HCT116 (cell line): ENCODE measurements at regions not wholly inside any gene's neighbourhood (a gene's known extent, or its start where the extent isn't known, plus 50 kb on each side); places are given as distances from the start of the nearest gene placed in this dataset.

Experiments
- ATAC-seq: fragments of 200-7000 bp; cut with Tn5 transposase; 2 replicates; pipeline ENCODE4 v1.9.1; 2020; ENCODE audit warnings: mild to moderate bottlenecking, moderate library complexity
- BruUV-seq: library from RNA; stranded (reverse); fragments of 400-500 nt; replicated peaks from 2 replicates; lab custom pipeline; 2021; lab: Mats Ljungman, UMichigan
- CTCF ChIA-PET: fragments of 300-600 bp; sonication (Branson Sonifier 250); formaldehyde crosslinking; loops from one replicate; lab custom pipeline; 2021; ENCODE audit warnings: antibody characterized with exemption; lab: Charles Lee
- POLR2A ChIA-PET: fragments of 300-600, 350-600 bp; sonication (Branson Sonifier 250); formaldehyde crosslinking; loops from one replicate; lab custom pipeline; 2021; ENCODE audit warnings: antibody characterized with exemption; lab: Charles Lee
- RAD21 ChIA-PET, 2 experiments: fragments of 300-600 bp; sonication (Branson Sonifier 250); formaldehyde crosslinking; loops; one replicate each; lab custom pipeline; 2023; ENCODE audit warnings: low total read pairs in 2 of 2; ENCODE audit not compliant: uncharacterized antibody in 2 of 2, unreplicated experiment in 2 of 2, low non-redundant PET in 1 of 2; lab: Charles Lee
- DNase-seq: peaks from one replicate; pipeline ENCODE4 v3.0.0-alpha.2; 2010; ENCODE audit warnings: low read depth, low spot score
- H2AFZ ChIP-seq: fragments of 200-600 bp; shearing (Covaris generic), sonication (generic); 2 replicates; pipeline ENCODE4 v1.6.1; 2017; ENCODE audit warnings: low read depth, mixed run types, mixed read lengths, antibody characterized with exemption, low read length; ENCODE audit not compliant: poor library complexity, severe bottlenecking
- H3K27ac ChIP-seq: 2 replicates; pipeline ENCODE4 v1.5.1; 2012; ENCODE audit warnings: low read depth, low read length
- H3K27me3 ChIP-seq: fragments of 200-600 bp; sonication (generic); 2 replicates; pipeline ENCODE4 v1.6.1; 2016; ENCODE audit warnings: mixed run types, low read length, mixed read lengths; ENCODE audit not compliant: insufficient read depth
- H3K36me3 ChIP-seq, 2 experiments: fragments of 200-500 bp in 1 of 2; fragments of 200-600 bp in 1 of 2; sonication (Bioruptor generic) in 1 of 2; sonication (generic) in 1 of 2; 2 replicates each; pipeline versions ENCODE4 v1.5.1 to v1.6.1; 2014 to 2016; ENCODE audit warnings: low read length in 2 of 2, inconsistent platforms in 1 of 2, mixed read lengths in 1 of 2, mixed run types in 1 of 2; ENCODE audit not compliant: insufficient read depth in 2 of 2, control insufficient read depth in 1 of 2
- H3K4me1 ChIP-seq, 2 experiments: fragments of 200-600 bp in 1 of 2; sonication (generic) in 1 of 2; 2 replicates each; pipeline versions ENCODE4 v1.5.1 to v1.6.1; 2012 to 2017; ENCODE audit warnings: low read length in 2 of 2, inconsistent platforms in 1 of 2, mild to moderate bottlenecking in 1 of 2, mixed read lengths in 1 of 2, mixed run types in 1 of 2, moderate library complexity in 1 of 2; ENCODE audit not compliant: insufficient read depth in 2 of 2, control insufficient read depth in 1 of 2
- H3K4me2 ChIP-seq: fragments of 200-600 bp; sonication (generic); 2 replicates; pipeline ENCODE4 v1.6.1; 2017; ENCODE audit warnings: mixed run types, low read length, mixed read lengths
- H3K4me3 ChIP-seq, 2 experiments: fragments of 200-600 bp in 1 of 2; sonication (generic) in 1 of 2; replicated peaks in 1 of 2; 2 replicates each; pipeline ENCODE4 v1.5.1; 2011 to 2016; ENCODE audit warnings: low read length in 2 of 2, control low read depth in 1 of 2, low read depth in 1 of 2, mild to moderate bottlenecking in 1 of 2, mixed read lengths in 1 of 2, mixed run types in 1 of 2
- H3K79me2 ChIP-seq: fragments of 200-600 bp; sonication (generic); 2 replicates; pipeline ENCODE4 v1.6.1; 2017; ENCODE audit warnings: mild to moderate bottlenecking, mixed run types, low read length, moderate library complexity, mixed read lengths; ENCODE audit not compliant: insufficient read depth
- H3K9ac ChIP-seq: fragments of 200-600 bp; sonication (generic); 2 replicates; pipeline ENCODE4 v1.6.1; 2016; ENCODE audit warnings: low read length, mixed read lengths
- H3K9me2 ChIP-seq: fragments of 200-600 bp; sonication (generic), shearing (Covaris generic); 2 replicates; pipeline ENCODE4 v1.6.1; 2017; ENCODE audit warnings: mixed run types, mild to moderate bottlenecking, moderate library complexity; ENCODE audit not compliant: insufficient read depth
- H3K9me3 ChIP-seq, 2 experiments: fragments of 200-500 bp in 1 of 2; fragments of 200-600 bp in 1 of 2; sonication (Bioruptor generic) in 1 of 2; sonication (generic) in 1 of 2; 2 replicates each; pipeline ENCODE4 v1.6.1; 2014 to 2017; ENCODE audit warnings: low read length in 2 of 2, mixed read lengths in 2 of 2, inconsistent platforms in 1 of 2, low read depth in 1 of 2, mild to moderate bottlenecking in 1 of 2, mixed run types in 1 of 2, moderate library complexity in 1 of 2; ENCODE audit not compliant: control insufficient read depth in 1 of 2, insufficient read depth in 1 of 2
- H4K20me1 ChIP-seq: fragments of 200-600 bp; sonication (generic), shearing (Covaris generic); 2 replicates; pipeline ENCODE4 v1.6.1; 2017; ENCODE audit warnings: mixed run types, mild to moderate bottlenecking, moderate library complexity; ENCODE audit not compliant: insufficient read depth
- CTCF ChIP-seq, 3 experiments: fragments of 200-600 bp in 1 of 3; sonication (generic) in 1 of 3; IDR thresholded peaks in 2 of 3; conservative IDR thresholded peaks in 1 of 3; 2 replicates each; pipeline ENCODE4 v1.5.1; 2012 to 2017; ENCODE audit warnings: low read depth in 2 of 3, low read length in 2 of 3, antibody characterized with exemption in 1 of 3, borderline replicate concordance in 1 of 3, control low read depth in 1 of 3, mild to moderate bottlenecking in 1 of 3, mixed read lengths in 1 of 3, mixed run types in 1 of 3, moderate library complexity in 1 of 3; ENCODE audit not compliant: insufficient read depth in 1 of 3
- EGR1 ChIP-seq: IDR thresholded peaks from 2 replicates; pipeline ENCODE4 v1.6.1; 2012; ENCODE audit warnings: low read depth
- ELF1 ChIP-seq: IDR thresholded peaks from 2 replicates; pipeline ENCODE4 v1.6.1; 2012; ENCODE audit warnings: low read depth, borderline replicate concordance
- EZH2 ChIP-seq: fragments of 200-600 bp; sonication (generic); IDR thresholded peaks from 2 replicates; pipeline ENCODE4 v1.6.1; 2017; ENCODE audit warnings: antibody characterized with exemption, mixed run types
- EZH2phosphoT487 ChIP-seq: fragments of 200-600 bp; IDR thresholded peaks from 2 replicates; pipeline ENCODE4 v1.6.1; 2018; ENCODE audit warnings: antibody characterized with exemption, borderline replicate concordance
- POLR2A ChIP-seq: IDR thresholded peaks from 2 replicates; pipeline ENCODE4 v1.7.0; 2011; ENCODE audit warnings: borderline replicate concordance; ENCODE audit not compliant: insufficient read depth, insufficient read length; ENCODE audit errors: extremely low read depth
- POLR2AphosphoS5 ChIP-seq: IDR thresholded peaks from 2 replicates; pipeline ENCODE4 v1.6.1; 2011; ENCODE audit warnings: mild to moderate bottlenecking, low read depth, low read length, moderate library complexity
- REST ChIP-seq: IDR thresholded peaks from 2 replicates; pipeline ENCODE4 v1.6.1; 2012; ENCODE audit warnings: low read depth
- TCF7L2 ChIP-seq: IDR thresholded peaks from 2 replicates; pipeline ENCODE4 v1.7.0; 2011; ENCODE audit warnings: borderline replicate concordance, inconsistent platforms; ENCODE audit not compliant: insufficient read depth, insufficient read length; ENCODE audit errors: extremely low read depth
- YY1 ChIP-seq: IDR thresholded peaks from 2 replicates; pipeline ENCODE4 v1.6.1; 2011; ENCODE audit warnings: low read length, low read depth, moderate library complexity, mild to moderate bottlenecking; ENCODE audit not compliant: insufficient replicate concordance; ENCODE audit errors: extremely low read depth
- ZFX ChIP-seq: fragments of 450-650 bp; IDR thresholded peaks from 2 replicates; pipeline ENCODE4 v1.6.1; 2017
- intact Hi-C: fragments of 100-400 bp; cut with micrococcal nuclease; formaldehyde crosslinking; loops from 2 replicates; pipeline ENCODE4 v1.10.0; 2022
- TF ChIP-seq, protein P1 (sequence below): IDR thresholded peaks from 2 replicates; pipeline ENCODE4 v1.6.1; 2012
- TF ChIP-seq, protein P2 (sequence below): IDR thresholded peaks from 2 replicates; pipeline ENCODE4 v1.6.1; 2011; ENCODE audit warnings: mild to moderate bottlenecking, low read length, moderate library complexity; ENCODE audit not compliant: insufficient replicate concordance; ENCODE audit errors: extremely low read depth

DNA sequence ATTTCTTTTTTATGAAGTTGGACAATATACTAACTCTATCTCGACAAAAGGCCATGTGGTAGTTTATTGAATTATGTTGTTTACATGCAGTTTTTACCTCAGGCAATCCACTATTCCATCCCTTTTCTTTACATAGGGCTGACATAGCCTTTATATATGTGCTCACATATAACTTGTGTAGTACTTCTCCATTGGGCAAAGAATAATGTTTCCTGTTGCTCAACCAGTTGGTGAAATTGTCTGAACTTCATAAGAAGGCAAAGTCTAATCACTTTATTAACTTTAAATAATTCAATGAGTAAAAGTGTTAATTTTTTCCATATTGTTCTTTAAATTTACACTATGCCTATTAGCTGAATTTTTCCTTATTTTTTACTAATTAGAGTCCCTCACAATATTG lies 1272.1 kb downstream of the EPHA7 start:
- ChIA-PET CTCF (no interaction called here), POLR2A (no interaction called here), RAD21 (no interaction called here)
- no TSS peak for BruUV-seq
- Histone ChIP-seq H3K9me3 (peaks cover 3 to 18% of the 10 kb centered on the region in 2 experiments; a peak in 3 of 4 replicates), H3K79me2 (no peaks in the 10 kb centered on the region), H3K36me3 (no peaks in the 10 kb centered on the region), H3K4me3 (no peak overlapping the region), H3K4me2 (no peak overlapping the region), H3K9me2 (no peaks in the 10 kb centered on the region), H3K27me3 (no peaks in the 10 kb centered on the region), H2AFZ (no peak overlapping the region), H3K9ac (no peak overlapping the region), H3K27ac (no peak overlapping the region), H4K20me1 (no peaks in the 10 kb centered on the region), H3K4me1 (no peaks in the 10 kb centered on the region)
- intact Hi-C loops: no loop called here
- TF ChIP-seq EGR1 (no peak), POLR2AphosphoS5 (no peak), ELF1 (no peak), TCF7L2 (no peak), REST (no peak), CTCF (IDR thresholded peaks at IDR 0.05 in 2 of 3, conservative IDR thresholded peaks at IDR 0.05 in 1 of 3; ENCODE audit: borderline replicate concordance in 1 of 3, insufficient read depth in 1 of 3, low read depth in 2 of 3, low read length in 2 of 3) (no peak), EZH2phosphoT487 (no peak), EZH2 (no peak), YY1 (no peak), ZFX (no peak), POLR2A (no peak)
- TF ChIP-seq, protein P1, sequence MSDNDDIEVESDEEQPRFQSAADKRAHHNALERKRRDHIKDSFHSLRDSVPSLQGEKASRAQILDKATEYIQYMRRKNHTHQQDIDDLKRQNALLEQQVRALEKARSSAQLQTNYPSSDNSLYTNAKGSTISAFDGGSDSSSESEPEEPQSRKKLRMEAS: no peak
- TF ChIP-seq, protein P2, sequence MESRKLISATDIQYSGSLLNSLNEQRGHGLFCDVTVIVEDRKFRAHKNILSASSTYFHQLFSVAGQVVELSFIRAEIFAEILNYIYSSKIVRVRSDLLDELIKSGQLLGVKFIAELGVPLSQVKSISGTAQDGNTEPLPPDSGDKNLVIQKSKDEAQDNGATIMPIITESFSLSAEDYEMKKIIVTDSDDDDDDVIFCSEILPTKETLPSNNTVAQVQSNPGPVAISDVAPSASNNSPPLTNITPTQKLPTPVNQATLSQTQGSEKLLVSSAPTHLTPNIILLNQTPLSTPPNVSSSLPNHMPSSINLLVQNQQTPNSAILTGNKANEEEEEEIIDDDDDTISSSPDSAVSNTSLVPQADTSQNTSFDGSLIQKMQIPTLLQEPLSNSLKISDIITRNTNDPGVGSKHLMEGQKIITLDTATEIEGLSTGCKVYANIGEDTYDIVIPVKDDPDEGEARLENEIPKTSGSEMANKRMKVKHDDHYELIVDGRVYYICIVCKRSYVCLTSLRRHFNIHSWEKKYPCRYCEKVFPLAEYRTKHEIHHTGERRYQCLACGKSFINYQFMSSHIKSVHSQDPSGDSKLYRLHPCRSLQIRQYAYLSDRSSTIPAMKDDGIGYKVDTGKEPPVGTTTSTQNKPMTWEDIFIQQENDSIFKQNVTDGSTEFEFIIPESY: no peak
- DNase-seq: no peak
- ATAC-seq: no peak
